Fibroblast of lung (primary cell): ENCODE measurements at regions not wholly inside any gene's neighbourhood (a gene's known extent, or its start where the extent isn't known, plus 50 kb on each side); places are given as distances from the start of the nearest gene placed in this dataset.

ENCODE experiments used
- EZH2 ChIP-seq: IDR thresholded peaks from 2 replicates; pipeline ENCODE4 v1.5.1; 2012; ENCODE audit warnings: low read length, control low read depth, mild to moderate bottlenecking; ENCODE audit errors: missing control alignments
- TF ChIP-seq, protein P1 (sequence below), 2 donors: IDR thresholded peaks in 1 of 2; conservative IDR thresholded peaks in 1 of 2; 1 replicate in 1 of 2; 2 replicates in 1 of 2; pipeline ENCODE4 v1.5.1; 2011 to 2012; ENCODE audit warnings: low read length in 2 of 2, control low read depth in 1 of 2, inconsistent platforms in 1 of 2, low read depth in 1 of 2, mild to moderate bottlenecking in 1 of 2

DNA sequence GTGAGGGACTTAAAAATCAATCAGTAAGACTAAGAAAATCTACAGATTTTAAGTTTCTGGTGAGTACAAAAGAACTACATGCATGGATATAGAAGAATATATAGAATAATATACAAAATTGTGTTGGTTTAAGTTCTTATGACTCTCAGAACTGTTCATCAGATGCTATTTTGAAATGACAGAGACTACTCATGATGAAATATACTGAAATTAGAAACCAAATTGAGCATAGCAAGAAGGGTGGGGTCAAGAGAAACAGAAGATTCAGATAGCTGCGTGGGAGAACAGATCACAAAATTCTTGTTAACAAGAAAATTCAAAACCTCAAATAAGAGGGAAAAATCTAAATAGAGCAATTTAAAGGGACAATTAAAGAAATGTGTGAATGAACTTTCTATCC, 2125.3 kb upstream of the RAG2 start:
- TF ChIP-seq, protein P1, sequence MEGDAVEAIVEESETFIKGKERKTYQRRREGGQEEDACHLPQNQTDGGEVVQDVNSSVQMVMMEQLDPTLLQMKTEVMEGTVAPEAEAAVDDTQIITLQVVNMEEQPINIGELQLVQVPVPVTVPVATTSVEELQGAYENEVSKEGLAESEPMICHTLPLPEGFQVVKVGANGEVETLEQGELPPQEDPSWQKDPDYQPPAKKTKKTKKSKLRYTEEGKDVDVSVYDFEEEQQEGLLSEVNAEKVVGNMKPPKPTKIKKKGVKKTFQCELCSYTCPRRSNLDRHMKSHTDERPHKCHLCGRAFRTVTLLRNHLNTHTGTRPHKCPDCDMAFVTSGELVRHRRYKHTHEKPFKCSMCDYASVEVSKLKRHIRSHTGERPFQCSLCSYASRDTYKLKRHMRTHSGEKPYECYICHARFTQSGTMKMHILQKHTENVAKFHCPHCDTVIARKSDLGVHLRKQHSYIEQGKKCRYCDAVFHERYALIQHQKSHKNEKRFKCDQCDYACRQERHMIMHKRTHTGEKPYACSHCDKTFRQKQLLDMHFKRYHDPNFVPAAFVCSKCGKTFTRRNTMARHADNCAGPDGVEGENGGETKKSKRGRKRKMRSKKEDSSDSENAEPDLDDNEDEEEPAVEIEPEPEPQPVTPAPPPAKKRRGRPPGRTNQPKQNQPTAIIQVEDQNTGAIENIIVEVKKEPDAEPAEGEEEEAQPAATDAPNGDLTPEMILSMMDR (conservative IDR thresholded peaks at IDR 0.05 in 1 of 2, IDR thresholded peaks at IDR 0.05 in 1 of 2; ENCODE audit: low read depth in 1 of 2, low read length in 2 of 2) = no peak
- no peak for TF ChIP-seq EZH2
